ENCODE measurements at regions not wholly inside any gene's neighbourhood (a gene's known extent, or its start where the extent isn't known, plus 50 kb on each side); places are given as distances from the start of the nearest gene placed in this dataset.

- H3K4me1 ChIP-seq (ENCODE audit: control insufficient read depth, extremely low read depth, insufficient read depth, low read length) = peaks cover 14% of the 10 kb centered on the region
- no peaks in the 10 kb centered on the region for H3K9me1 ChIP-seq (ENCODE audit: control insufficient read depth, extremely low read depth, insufficient read depth, low read length)
- no peak overlapping the region for H3K4me3 ChIP-seq (ENCODE audit: control insufficient read depth in 2 of 3, extremely low read depth in 1 of 3, insufficient read depth in 2 of 3, low read depth in 1 of 3, low read length in 3 of 3)
- FAIRE-seq = no peak
- TF ChIP-seq CTCF (optimal IDR thresholded peaks at IDR 0.05 in 1 of 3, IDR thresholded peaks at IDR 0.05 in 1 of 3, conservative IDR thresholded peaks at IDR 0.05 in 1 of 3; ENCODE audit: extremely low read depth in 1 of 3, insufficient read depth in 2 of 3, low read length in 3 of 3) (no peak), EZH2 (IDR thresholded peaks at IDR 0.05; ENCODE audit: low read length) (no peak)
- H3K9ac ChIP-seq (ENCODE audit: control insufficient read depth, extremely low read depth, insufficient read depth, low read length) = no peak overlapping the region
- H3K9me3 ChIP-seq (ENCODE audit: control insufficient read depth, low read depth, low read length) = no peaks in the 10 kb centered on the region
- no peak overlapping the region for H2AFZ ChIP-seq (ENCODE audit: control insufficient read depth, low read length)
- H3K4me2 ChIP-seq (ENCODE audit: control insufficient read depth, extremely low read depth, insufficient read depth, low read depth, low read length) = no peak overlapping the region
- no peaks in the 10 kb centered on the region for H3K79me2 ChIP-seq (ENCODE audit: control insufficient read depth, insufficient read depth, low read length)
- dilution Hi-C loops (cut with MboI; ENCODE audit: extremely low pct_ligation_motif_present, low sequenced_read_pairs) = no loop called here
- H3K27me3 ChIP-seq (ENCODE audit: control insufficient read depth, extremely low read depth, insufficient read depth, low read length) = no peaks in the 10 kb centered on the region
- H4K20me1 ChIP-seq (ENCODE audit: control insufficient read depth, extremely low read depth, insufficient read depth, low read length) = no peaks in the 10 kb centered on the region
- DNase-seq (ENCODE audit: low read depth, low spot score) = no peak
- no peaks in the 10 kb centered on the region for H3K36me3 ChIP-seq (ENCODE audit: control insufficient read depth in 2 of 2, extremely low read depth in 1 of 2, insufficient read depth in 2 of 2, low read length in 2 of 2)
- H3K27ac ChIP-seq (ENCODE audit: control insufficient read depth, insufficient read depth, low read length) = no peak overlapping the region
These were observed 168.0 kb downstream of the FOXO1 start for GRCh38 chr13:40498461-40498860.

GRCh38 chr13:40502236-40502635 is 164.2 kb downstream of the FOXO1 start:
- Histone ChIP-seq H3K4me2 (ENCODE audit: control insufficient read depth, extremely low read depth, insufficient read depth, low read depth, low read length) (no peak overlapping the region), H3K9ac (ENCODE audit: control insufficient read depth, extremely low read depth, insufficient read depth, low read length) (no peak overlapping the region), H3K9me1 (ENCODE audit: control insufficient read depth, extremely low read depth, insufficient read depth, low read length) (no peaks in the 10 kb centered on the region), H3K79me2 (ENCODE audit: control insufficient read depth, insufficient read depth, low read length) (no peaks in the 10 kb centered on the region), H4K20me1 (ENCODE audit: control insufficient read depth, extremely low read depth, insufficient read depth, low read length) (no peaks in the 10 kb centered on the region), H3K4me1 (ENCODE audit: control insufficient read depth, extremely low read depth, insufficient read depth, low read length) (peaks cover 6% of the 10 kb centered on the region), H3K27ac (ENCODE audit: control insufficient read depth, insufficient read depth, low read length) (no peak overlapping the region), H2AFZ (ENCODE audit: control insufficient read depth, low read length) (no peak overlapping the region), H3K36me3 (ENCODE audit: control insufficient read depth in 2 of 2, extremely low read depth in 1 of 2, insufficient read depth in 2 of 2, low read length in 2 of 2) (no peaks in the 10 kb centered on the region), H3K9me3 (ENCODE audit: control insufficient read depth, low read depth, low read length) (no peaks in the 10 kb centered on the region), H3K27me3 (ENCODE audit: control insufficient read depth, extremely low read depth, insufficient read depth, low read length) (no peaks in the 10 kb centered on the region), H3K4me3 (ENCODE audit: control insufficient read depth in 2 of 3, extremely low read depth in 1 of 3, insufficient read depth in 2 of 3, low read depth in 1 of 3, low read length in 3 of 3) (no peak overlapping the region)
- no peak for FAIRE-seq
- dilution Hi-C loops (cut with MboI; ENCODE audit: extremely low pct_ligation_motif_present, low sequenced_read_pairs) = no loop called here
- no peak for DNase-seq (ENCODE audit: low read depth, low spot score)
- no peak for TF ChIP-seq EZH2 (IDR thresholded peaks at IDR 0.05; ENCODE audit: low read length)
- TF ChIP-seq CTCF (optimal IDR thresholded peaks at IDR 0.05 in 1 of 3, IDR thresholded peaks at IDR 0.05 in 1 of 3, conservative IDR thresholded peaks at IDR 0.05 in 1 of 3; ENCODE audit: extremely low read depth in 1 of 3, insufficient read depth in 2 of 3, low read length in 3 of 3) = no peak

Data from keratinocyte (primary cell).